Tibial nerve (tissue), 3 donors: ENCODE measurements at regions not wholly inside any gene's neighbourhood (a gene's known extent, or its start where the extent isn't known, plus 50 kb on each side); places are given as distances from the start of the nearest gene placed in this dataset.

Experiments
- CTCF ChIP-seq, 5 experiments: fragments of 200-600 bp in 3 of 5; fragments of 450-650 bp in 2 of 5; sonication (generic) in 3 of 5; IDR thresholded peaks; one replicate each; pipeline ENCODE4 v1.5.1; 2016 to 2019; ENCODE audit warnings: antibody characterized with exemption in 5 of 5, mild to moderate bottlenecking in 3 of 5, moderate library complexity in 2 of 5
- POLR2A ChIP-seq, 2 donors: fragments of 450-650 bp; IDR thresholded peaks; one replicate each; pipeline ENCODE4 v1.6.1; 2017; ENCODE audit warnings: antibody characterized with exemption in 2 of 2, mild to moderate bottlenecking in 2 of 2, moderate library complexity in 2 of 2

GRCh38 chr6:141594874-141595273 is 537.9 kb upstream of the GJE1 start:
- TF ChIP-seq CTCF (IDR thresholded peaks at IDR 0.05) (no peak), POLR2A (IDR thresholded peaks at IDR 0.05) (no peak)
